KMS-11 (cell line): ENCODE measurements at regions not wholly inside any gene's neighbourhood (a gene's known extent, or its start where the extent isn't known, plus 50 kb on each side); places are given as distances from the start of the nearest gene placed in this dataset.

Experiments used
- H2AFZ ChIP-seq: fragments of 200-600 bp; sonication (generic); 2 replicates; pipeline ENCODE4 v1.6.1; 2016; ENCODE audit warnings: antibody characterized with exemption, mixed run types, low read depth
- H3K27ac ChIP-seq: fragments of 200-600 bp; sonication (generic); 2 replicates; pipeline ENCODE4 v1.6.1; 2016; ENCODE audit warnings: mild to moderate bottlenecking, mixed run types
- H3K27me3 ChIP-seq: fragments of 200-600 bp; sonication (generic); 2 replicates; pipeline ENCODE4 v1.6.1; 2017; ENCODE audit warnings: mild to moderate bottlenecking, low read depth, mixed run types, moderate library complexity; ENCODE audit not compliant: insufficient read depth
- H3K36me3 ChIP-seq: fragments of 200-600 bp; sonication (generic); 2 replicates; pipeline ENCODE4 v1.6.1; 2017; ENCODE audit warnings: mild to moderate bottlenecking, mixed run types; ENCODE audit not compliant: insufficient read depth
- H3K4me1 ChIP-seq: fragments of 200-600 bp; sonication (generic); 2 replicates; pipeline ENCODE4 v1.6.1; 2016; ENCODE audit warnings: mild to moderate bottlenecking, low read depth, mixed run types; ENCODE audit not compliant: poor library complexity, severe bottlenecking
- H3K4me2 ChIP-seq: fragments of 200-600 bp; sonication (generic); 2 replicates; pipeline ENCODE4 v1.7.0; 2016; ENCODE audit warnings: mild to moderate bottlenecking, mixed run types
- H3K4me3 ChIP-seq: fragments of 200-600 bp; sonication (generic); IDR thresholded peaks from 2 replicates; pipeline ENCODE4 v1.6.1; 2017; ENCODE audit warnings: low read depth, low read length, mixed read lengths; ENCODE audit not compliant: insufficient read depth
- H3K79me2 ChIP-seq: fragments of 200-600 bp; sonication (generic); 2 replicates; pipeline ENCODE4 v1.6.1; 2016; ENCODE audit warnings: low read depth, mixed run types; ENCODE audit not compliant: insufficient read depth
- H3K9ac ChIP-seq: fragments of 200-600 bp; sonication (generic); 2 replicates; pipeline ENCODE4 v1.6.1; 2016; ENCODE audit warnings: mild to moderate bottlenecking, mixed run types
- H4K20me1 ChIP-seq: fragments of 200-600 bp; sonication (generic); 2 replicates; pipeline ENCODE4 v1.6.1; 2016; ENCODE audit warnings: mild to moderate bottlenecking, mixed run types; ENCODE audit not compliant: insufficient read depth
- TF ChIP-seq, protein P1 (sequence below): fragments of 200-600 bp; sonication (generic); conservative IDR thresholded peaks from 2 replicates; pipeline ENCODE4 v1.6.1; 2017; ENCODE audit warnings: low read depth, mild to moderate bottlenecking, antibody characterized with exemption, low read length, moderate library complexity, mixed read lengths

GRCh38 chr4:163773940-163774339 lies 279.4 kb downstream of the TMA16 start:
- H3K36me3 ChIP-seq, result no peaks in the 10 kb centered on the region
- no peaks in the 10 kb centered on the region for H4K20me1 ChIP-seq
- H3K4me1 ChIP-seq, result no peaks in the 10 kb centered on the region
- no peak overlapping the region for H3K4me2 ChIP-seq
- no peak overlapping the region for H3K9ac ChIP-seq
- H3K27me3 ChIP-seq, result no peaks in the 10 kb centered on the region
- no peaks in the 10 kb centered on the region for H3K79me2 ChIP-seq
- no peak overlapping the region for H3K27ac ChIP-seq
- TF ChIP-seq, protein P1, sequence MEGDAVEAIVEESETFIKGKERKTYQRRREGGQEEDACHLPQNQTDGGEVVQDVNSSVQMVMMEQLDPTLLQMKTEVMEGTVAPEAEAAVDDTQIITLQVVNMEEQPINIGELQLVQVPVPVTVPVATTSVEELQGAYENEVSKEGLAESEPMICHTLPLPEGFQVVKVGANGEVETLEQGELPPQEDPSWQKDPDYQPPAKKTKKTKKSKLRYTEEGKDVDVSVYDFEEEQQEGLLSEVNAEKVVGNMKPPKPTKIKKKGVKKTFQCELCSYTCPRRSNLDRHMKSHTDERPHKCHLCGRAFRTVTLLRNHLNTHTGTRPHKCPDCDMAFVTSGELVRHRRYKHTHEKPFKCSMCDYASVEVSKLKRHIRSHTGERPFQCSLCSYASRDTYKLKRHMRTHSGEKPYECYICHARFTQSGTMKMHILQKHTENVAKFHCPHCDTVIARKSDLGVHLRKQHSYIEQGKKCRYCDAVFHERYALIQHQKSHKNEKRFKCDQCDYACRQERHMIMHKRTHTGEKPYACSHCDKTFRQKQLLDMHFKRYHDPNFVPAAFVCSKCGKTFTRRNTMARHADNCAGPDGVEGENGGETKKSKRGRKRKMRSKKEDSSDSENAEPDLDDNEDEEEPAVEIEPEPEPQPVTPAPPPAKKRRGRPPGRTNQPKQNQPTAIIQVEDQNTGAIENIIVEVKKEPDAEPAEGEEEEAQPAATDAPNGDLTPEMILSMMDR, result no peak
- no peak overlapping the region for H2AFZ ChIP-seq
- H3K4me3 ChIP-seq, result no peak overlapping the region

- Histone ChIP-seq H3K4me3 (no peak overlapping the region), H3K79me2 (no peaks in the 10 kb centered on the region), H2AFZ (no peak overlapping the region), H3K27ac (no peak overlapping the region), H3K9ac (no peak overlapping the region), H4K20me1 (no peaks in the 10 kb centered on the region), H3K36me3 (no peaks in the 10 kb centered on the region), H3K27me3 (no peaks in the 10 kb centered on the region), H3K4me1 (no peaks in the 10 kb centered on the region), H3K4me2 (no peak overlapping the region)
- TF ChIP-seq, protein P1, result no peak
Measured at GRCh38 chr4:163776957-163777356, 282.5 kb downstream of the TMA16 start.

GRCh38 chr4:163781726-163782125 lies 287.2 kb downstream of the TMA16 start:
- Histone ChIP-seq H3K27ac (no peak overlapping the region), H3K36me3 (no peaks in the 10 kb centered on the region), H3K79me2 (no peaks in the 10 kb centered on the region), H3K27me3 (no peaks in the 10 kb centered on the region), H2AFZ (no peak overlapping the region), H4K20me1 (no peaks in the 10 kb centered on the region), H3K9ac (no peak overlapping the region), H3K4me1 (no peaks in the 10 kb centered on the region), H3K4me2 (no peak overlapping the region), H3K4me3 (no peak overlapping the region)
- TF ChIP-seq, protein P1, result no peak

DNA sequence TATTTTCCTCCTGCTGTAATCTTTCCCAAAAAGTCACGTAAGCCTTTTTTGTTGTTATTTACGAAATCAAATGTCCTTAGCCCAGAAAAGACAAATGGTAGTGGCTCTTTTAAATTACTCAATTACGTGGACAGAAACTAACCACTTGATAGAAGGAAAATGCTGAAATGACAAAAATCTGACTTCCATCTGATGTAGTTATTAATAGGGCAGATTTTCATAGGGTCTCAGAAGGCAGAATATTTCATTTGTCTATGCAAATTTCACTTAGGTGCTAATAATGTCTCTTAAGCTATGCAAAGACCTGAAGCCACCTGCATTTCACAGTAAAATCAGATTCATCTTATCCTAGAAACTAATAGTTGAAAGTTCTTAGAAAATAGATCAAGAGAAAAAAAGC lies 295.7 kb downstream of the TMA16 start:
- Histone ChIP-seq H3K79me2 (no peaks in the 10 kb centered on the region), H3K36me3 (no peaks in the 10 kb centered on the region), H3K4me1 (no peaks in the 10 kb centered on the region), H3K4me3 (no peak overlapping the region), H3K9ac (no peak overlapping the region), H3K27me3 (no peaks in the 10 kb centered on the region), H3K4me2 (no peak overlapping the region), H2AFZ (no peak overlapping the region), H3K27ac (no peak overlapping the region), H4K20me1 (no peaks in the 10 kb centered on the region)
- TF ChIP-seq, protein P1, result no peak
